OCI-LY1 (cell line): ENCODE measurements at regions not wholly inside any gene's neighbourhood (a gene's known extent, or its start where the extent isn't known, plus 50 kb on each side); places are given as distances from the start of the nearest gene placed in this dataset.

Experiments used
- EZH2 ChIP-seq: fragments of 200-600 bp; sonication (generic), shearing (Covaris generic); IDR thresholded peaks from 2 replicates; pipeline ENCODE4 v1.8.0; 2017; ENCODE audit warnings: borderline replicate concordance, mixed run types, mild to moderate bottlenecking, antibody characterized with exemption, low read length, moderate library complexity, mixed read lengths
- TF ChIP-seq, protein P1 (sequence below): fragments of 200-600 bp; sonication (generic), shearing (Covaris generic); IDR thresholded peaks from 2 replicates; pipeline ENCODE4 v1.5.1; 2017; ENCODE audit warnings: mild to moderate bottlenecking, antibody characterized with exemption, low read length, moderate library complexity, mixed read lengths

DNA sequence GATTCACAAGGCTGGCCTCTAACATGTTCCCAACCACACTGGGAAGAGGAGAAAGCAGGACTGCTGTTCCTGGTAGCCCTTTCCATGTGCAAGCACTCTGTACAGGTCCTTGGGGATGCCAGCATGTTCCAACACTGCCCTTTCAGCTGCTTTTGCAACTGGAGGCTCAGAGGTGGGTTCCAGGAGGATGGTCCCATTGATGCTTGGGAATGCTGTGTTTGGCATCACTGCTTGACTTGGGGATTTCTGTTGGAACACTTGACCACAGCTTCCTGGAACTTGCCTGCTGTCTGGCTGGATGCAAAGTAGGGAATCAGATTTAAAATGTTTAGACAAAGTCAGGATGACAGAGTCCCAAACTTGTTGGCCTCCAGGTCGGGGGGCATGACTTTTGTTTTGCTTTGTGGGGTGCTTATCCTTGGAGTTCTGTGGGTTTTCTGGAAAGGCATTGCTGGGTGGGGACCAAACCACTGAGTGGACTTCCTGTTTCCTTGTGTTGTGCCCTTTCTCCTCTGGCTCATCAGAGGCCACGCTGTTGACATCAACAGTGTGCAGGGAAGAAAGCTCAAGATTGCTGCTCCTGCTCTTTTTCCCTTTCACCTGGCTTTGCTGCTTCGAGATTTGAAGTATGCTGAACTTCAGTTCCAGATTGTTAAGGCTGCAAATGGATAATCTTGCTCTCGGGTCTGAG, 148.5 kb upstream of the RPS23 start:
- TF ChIP-seq, protein P1, sequence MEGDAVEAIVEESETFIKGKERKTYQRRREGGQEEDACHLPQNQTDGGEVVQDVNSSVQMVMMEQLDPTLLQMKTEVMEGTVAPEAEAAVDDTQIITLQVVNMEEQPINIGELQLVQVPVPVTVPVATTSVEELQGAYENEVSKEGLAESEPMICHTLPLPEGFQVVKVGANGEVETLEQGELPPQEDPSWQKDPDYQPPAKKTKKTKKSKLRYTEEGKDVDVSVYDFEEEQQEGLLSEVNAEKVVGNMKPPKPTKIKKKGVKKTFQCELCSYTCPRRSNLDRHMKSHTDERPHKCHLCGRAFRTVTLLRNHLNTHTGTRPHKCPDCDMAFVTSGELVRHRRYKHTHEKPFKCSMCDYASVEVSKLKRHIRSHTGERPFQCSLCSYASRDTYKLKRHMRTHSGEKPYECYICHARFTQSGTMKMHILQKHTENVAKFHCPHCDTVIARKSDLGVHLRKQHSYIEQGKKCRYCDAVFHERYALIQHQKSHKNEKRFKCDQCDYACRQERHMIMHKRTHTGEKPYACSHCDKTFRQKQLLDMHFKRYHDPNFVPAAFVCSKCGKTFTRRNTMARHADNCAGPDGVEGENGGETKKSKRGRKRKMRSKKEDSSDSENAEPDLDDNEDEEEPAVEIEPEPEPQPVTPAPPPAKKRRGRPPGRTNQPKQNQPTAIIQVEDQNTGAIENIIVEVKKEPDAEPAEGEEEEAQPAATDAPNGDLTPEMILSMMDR = no peak
- TF ChIP-seq EZH2 = no peak
